Endothelial cell of umbilical vein (primary cell): ENCODE measurements at regions not wholly inside any gene's neighbourhood (a gene's known extent, or its start where the extent isn't known, plus 50 kb on each side); places are given as distances from the start of the nearest gene placed in this dataset.

ENCODE experiments used
- BruUV-seq: library from RNA; stranded (reverse); fragments of 400-500 nt; replicated peaks from 2 replicates; lab custom pipeline; 2021; lab: Mats Ljungman, UMichigan
- CTCF ChIA-PET: fragments of 300-600, 350-600 bp; sonication (Branson Sonifier 250); formaldehyde crosslinking; loops from one replicate; lab custom pipeline; 2021; ENCODE audit warnings: antibody characterized with exemption, inconsistent platforms; lab: Charles Lee
- POLR2A ChIA-PET: fragments of 300-600, 350-600 bp; sonication (Branson Sonifier 250); formaldehyde crosslinking; loops from one replicate; lab custom pipeline; 2021; ENCODE audit warnings: antibody characterized with exemption, inconsistent platforms; lab: Charles Lee
- DNase-seq: peaks from one replicate; pipeline ENCODE4 v3.0.0-alpha.2; 2011; ENCODE audit warnings: low read depth, low spot score
- FAIRE-seq: peaks from 2 replicates; lab custom pipeline; 2011; peaks lifted over from hg19 to GRCh38; lab: Jason Lieb, UNC
- H2AFZ ChIP-seq: 2 replicates; pipeline ENCODE4 v1.6.0; 2012; ENCODE audit warnings: low read depth, low read length, control low read depth, inconsistent platforms
- H3K27ac ChIP-seq: 2 replicates; pipeline ENCODE4 v1.5.1; 2011; ENCODE audit warnings: low read depth, mild to moderate bottlenecking, control low read depth, low read length, moderate library complexity; ENCODE audit not compliant: insufficient read depth
- H3K27me3 ChIP-seq, 2 experiments: 2 replicates each; pipeline versions ENCODE4 v1.6.0 to v1.6.1; 2011; ENCODE audit warnings: low read length in 2 of 2, mixed read lengths in 1 of 2; ENCODE audit not compliant: control insufficient read depth in 2 of 2, insufficient read depth in 2 of 2
- H3K36me3 ChIP-seq, 2 experiments: 2 replicates in 1 of 2; 3 replicates in 1 of 2; pipeline ENCODE4 v1.5.1; 2011; ENCODE audit warnings: low read length in 2 of 2, mild to moderate bottlenecking in 1 of 2, moderate library complexity in 1 of 2; ENCODE audit not compliant: control insufficient read depth in 2 of 2, insufficient read depth in 2 of 2; ENCODE audit errors: extremely low read depth in 1 of 2
- H3K4me1 ChIP-seq: 3 replicates; pipeline ENCODE4 v1.5.1; 2011; ENCODE audit warnings: mild to moderate bottlenecking, low read length; ENCODE audit not compliant: control insufficient read depth, insufficient read depth; ENCODE audit errors: extremely low read depth
- H3K4me2 ChIP-seq: 2 replicates; pipeline ENCODE4 v1.6.1; 2011; ENCODE audit warnings: low read length, control low read depth, mixed read lengths; ENCODE audit not compliant: insufficient read depth
- H3K4me3 ChIP-seq, 3 experiments: fragments of 200-600 bp in 1 of 3; sonication (generic), shearing (Covaris generic) in 1 of 3; replicated peaks in 1 of 3; 2 replicates each; pipeline ENCODE4 v1.5.1; 2011 to 2016; ENCODE audit warnings: control low read depth in 3 of 3, low read length in 3 of 3, mild to moderate bottlenecking in 2 of 3, inconsistent platforms in 1 of 3, low read depth in 1 of 3, moderate library complexity in 1 of 3; ENCODE audit not compliant: insufficient read depth in 1 of 3
- H3K79me2 ChIP-seq: 2 replicates; pipeline ENCODE4 v1.6.0; 2012; ENCODE audit warnings: low read length, inconsistent platforms; ENCODE audit not compliant: control insufficient read depth, insufficient read depth
- H3K9ac ChIP-seq: replicated peaks from 2 replicates; pipeline ENCODE3; 2011; ENCODE audit warnings: low read length, control low read depth; ENCODE audit not compliant: insufficient read depth; ENCODE audit errors: extremely low read depth
- H3K9me1 ChIP-seq: replicated peaks from 3 replicates; pipeline ENCODE4 v1.6.0; 2011; ENCODE audit warnings: mild to moderate bottlenecking, low read length; ENCODE audit not compliant: control insufficient read depth, insufficient read depth; ENCODE audit errors: extremely low read depth
- H3K9me3 ChIP-seq: replicated peaks from 2 replicates; pipeline ENCODE4 v1.5.1; 2012; ENCODE audit warnings: low read length, inconsistent platforms; ENCODE audit not compliant: control insufficient read depth, insufficient read depth
- H4K20me1 ChIP-seq: replicated peaks from 2 replicates; pipeline ENCODE3; 2011; ENCODE audit warnings: mild to moderate bottlenecking, low read length; ENCODE audit not compliant: control insufficient read depth, insufficient read depth; ENCODE audit errors: extremely low read depth
- EZH2 ChIP-seq: IDR thresholded peaks from 2 replicates; pipeline ENCODE4 v1.6.1; 2012; ENCODE audit warnings: borderline replicate concordance, low read depth, mild to moderate bottlenecking, moderate library complexity, low read length, inconsistent platforms; ENCODE audit not compliant: severe bottlenecking
- FOS ChIP-seq: IDR thresholded peaks from 2 replicates; pipeline ENCODE4 v1.6.1; 2011; ENCODE audit warnings: mild to moderate bottlenecking, low read length, moderate library complexity, borderline replicate concordance; ENCODE audit not compliant: insufficient read depth
- GATA2 ChIP-seq: IDR thresholded peaks from 2 replicates; pipeline ENCODE4 v1.7.0; 2011; ENCODE audit warnings: low read depth, mild to moderate bottlenecking, moderate library complexity, mixed read lengths, low read length; ENCODE audit not compliant: insufficient read length, insufficient read depth
- JUN ChIP-seq: IDR thresholded peaks from 2 replicates; pipeline ENCODE4 v1.6.1; 2011; ENCODE audit warnings: borderline replicate concordance, low read depth; ENCODE audit not compliant: insufficient read length, insufficient read depth
- MYC ChIP-seq: IDR thresholded peaks from one replicate; pipeline ENCODE4 v1.6.1; 2011; ENCODE audit warnings: mild to moderate bottlenecking, low read depth, low read length
- POLR2AphosphoS5 ChIP-seq: IDR thresholded peaks from 2 replicates; pipeline ENCODE4 v1.6.1; 2012; ENCODE audit warnings: low read depth, mild to moderate bottlenecking, control low read depth, low read length, moderate library complexity; ENCODE audit not compliant: insufficient read depth
- dilution Hi-C: fragments of 300-500 bp; cut with MboI; formaldehyde crosslinking; loops from one replicate; pipeline ENCODE4 v1.15.0; 2019; ENCODE audit warnings: low sequenced_read_pairs; ENCODE audit not compliant: extremely low pct_ligation_motif_present
- intact Hi-C: fragments of 100-400 bp; cut with micrococcal nuclease; formaldehyde crosslinking; loops from one replicate; pipeline ENCODE4 v1.10.0; 2022

GRCh38 chr16:64422259-64422658, 699.6 kb downstream of the CDH11 start:
- BruUV-seq: no TSS peak

GRCh38 chr16:64421515-64421914, 700.3 kb downstream of the CDH11 start:
- intact Hi-C loops: no loop called here
- Histone ChIP-seq H3K4me1 (peaks cover 3% of the 10 kb centered on the region), H3K27me3 (no peaks in the 10 kb centered on the region), H3K27ac (no peak overlapping the region), H3K4me3 (no peak overlapping the region), H3K36me3 (no peaks in the 10 kb centered on the region), H2AFZ (no peak overlapping the region), H3K9me1 (no peaks in the 10 kb centered on the region), H3K9ac (no peak overlapping the region), H3K79me2 (no peaks in the 10 kb centered on the region), H4K20me1 (no peaks in the 10 kb centered on the region), H3K4me2 (no peak overlapping the region), H3K9me3 (no peaks in the 10 kb centered on the region)
- POLR2A ChIA-PET: no interaction called here
- dilution Hi-C loops: no loop called here
- no TSS peak for BruUV-seq
- no peak for FAIRE-seq
- no peak for DNase-seq
- CTCF ChIA-PET: interaction anchor here (1.3 kb wide), 1 partner anchor 11 kb away, joined by 3 read pairs; no protein-coding TSS in a partner anchor
- TF ChIP-seq POLR2AphosphoS5 (no peak), JUN (no peak), MYC (no peak), GATA2 (no peak), FOS (no peak)

More at GRCh38 chr16:64422259-64422658, 699.6 kb downstream of the CDH11 start:
- Histone ChIP-seq H3K9ac (no peak overlapping the region), H3K27ac (no peak overlapping the region), H3K27me3 (no peaks in the 10 kb centered on the region), H3K4me3 (no peak overlapping the region), H3K36me3 (no peaks in the 10 kb centered on the region), H3K9me3 (no peaks in the 10 kb centered on the region), H2AFZ (no peak overlapping the region), H3K9me1 (no peaks in the 10 kb centered on the region), H3K4me2 (no peak overlapping the region), H3K4me1 (no peaks in the 10 kb centered on the region), H3K79me2 (no peaks in the 10 kb centered on the region), H4K20me1 (no peaks in the 10 kb centered on the region)
- dilution Hi-C loops: no loop called here
- intact Hi-C loops: no loop called here
- FAIRE-seq (no peak), DNase-seq (no peak)
- POLR2A ChIA-PET: no interaction called here
- TF ChIP-seq MYC (no peak), EZH2 (no peak), JUN (no peak)
- CTCF ChIA-PET: interaction anchor here (1.3 kb wide), 1 partner anchor 12 kb away, joined by 3 read pairs; no protein-coding TSS in a partner anchor
